SK-N-SH (cell line): ENCODE measurements at regions not wholly inside any gene's neighbourhood (a gene's known extent, or its start where the extent isn't known, plus 50 kb on each side); places are given as distances from the start of the nearest gene placed in this dataset.

ENCODE experiments used
- MAX ChIP-seq: IDR thresholded peaks from 2 replicates; pipeline ENCODE4 v1.4.0; 2012; ENCODE audit warnings: low read depth
- NFIC ChIP-seq: IDR thresholded peaks from 2 replicates; pipeline ENCODE4 v1.4.0; 2012; ENCODE audit warnings: borderline replicate concordance
- POLR2AphosphoS5 ChIP-seq: IDR thresholded peaks from 2 replicates; pipeline ENCODE4 v1.6.1; 2012; ENCODE audit warnings: low read depth, low read length
- RFX5 ChIP-seq: IDR thresholded peaks from 2 replicates; pipeline ENCODE4 v1.6.1; 2012; ENCODE audit warnings: mild to moderate bottlenecking, improper control_type of control experiment, low read length
- SMC3 ChIP-seq: IDR thresholded peaks from 2 replicates; pipeline ENCODE4 v1.6.1; 2012; ENCODE audit warnings: low read depth, low read length, improper control_type of control experiment
- TAF1 ChIP-seq: IDR thresholded peaks from 2 replicates; pipeline ENCODE4 v1.6.1; 2012; ENCODE audit warnings: low read depth, mild to moderate bottlenecking, low read length, moderate library complexity, borderline replicate concordance
- TEAD4 ChIP-seq: IDR thresholded peaks from 2 replicates; pipeline ENCODE4 v1.4.0; 2012; ENCODE audit warnings: mild to moderate bottlenecking, borderline replicate concordance; ENCODE audit not compliant: insufficient read depth
- TF ChIP-seq, protein P1 (sequence below): fragments of 200-600 bp; sonication (generic); IDR thresholded peaks from 2 replicates; pipeline ENCODE4 v1.6.1; 2017; ENCODE audit warnings: antibody characterized with exemption, mild to moderate bottlenecking, moderate library complexity
- TF ChIP-seq, protein P2 (sequence below): IDR thresholded peaks from 2 replicates; pipeline ENCODE4; 2012

- TF ChIP-seq TEAD4 (no peak), POLR2AphosphoS5 (no peak), NFIC (no peak), MAX (no peak), RFX5 (no peak), SMC3 (no peak), TAF1 (no peak)
- TF ChIP-seq, protein P1, sequence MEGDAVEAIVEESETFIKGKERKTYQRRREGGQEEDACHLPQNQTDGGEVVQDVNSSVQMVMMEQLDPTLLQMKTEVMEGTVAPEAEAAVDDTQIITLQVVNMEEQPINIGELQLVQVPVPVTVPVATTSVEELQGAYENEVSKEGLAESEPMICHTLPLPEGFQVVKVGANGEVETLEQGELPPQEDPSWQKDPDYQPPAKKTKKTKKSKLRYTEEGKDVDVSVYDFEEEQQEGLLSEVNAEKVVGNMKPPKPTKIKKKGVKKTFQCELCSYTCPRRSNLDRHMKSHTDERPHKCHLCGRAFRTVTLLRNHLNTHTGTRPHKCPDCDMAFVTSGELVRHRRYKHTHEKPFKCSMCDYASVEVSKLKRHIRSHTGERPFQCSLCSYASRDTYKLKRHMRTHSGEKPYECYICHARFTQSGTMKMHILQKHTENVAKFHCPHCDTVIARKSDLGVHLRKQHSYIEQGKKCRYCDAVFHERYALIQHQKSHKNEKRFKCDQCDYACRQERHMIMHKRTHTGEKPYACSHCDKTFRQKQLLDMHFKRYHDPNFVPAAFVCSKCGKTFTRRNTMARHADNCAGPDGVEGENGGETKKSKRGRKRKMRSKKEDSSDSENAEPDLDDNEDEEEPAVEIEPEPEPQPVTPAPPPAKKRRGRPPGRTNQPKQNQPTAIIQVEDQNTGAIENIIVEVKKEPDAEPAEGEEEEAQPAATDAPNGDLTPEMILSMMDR: no peak
- TF ChIP-seq, protein P2, sequence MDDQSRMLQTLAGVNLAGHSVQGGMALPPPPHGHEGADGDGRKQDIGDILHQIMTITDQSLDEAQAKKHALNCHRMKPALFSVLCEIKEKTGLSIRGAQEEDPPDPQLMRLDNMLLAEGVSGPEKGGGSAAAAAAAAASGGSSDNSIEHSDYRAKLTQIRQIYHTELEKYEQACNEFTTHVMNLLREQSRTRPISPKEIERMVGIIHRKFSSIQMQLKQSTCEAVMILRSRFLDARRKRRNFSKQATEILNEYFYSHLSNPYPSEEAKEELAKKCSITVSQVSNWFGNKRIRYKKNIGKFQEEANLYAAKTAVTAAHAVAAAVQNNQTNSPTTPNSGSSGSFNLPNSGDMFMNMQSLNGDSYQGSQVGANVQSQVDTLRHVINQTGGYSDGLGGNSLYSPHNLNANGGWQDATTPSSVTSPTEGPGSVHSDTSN: no peak
Measured at GRCh38 chr20:48276021-48276342, 490.7 kb upstream of the SULF2 start.
